ENCODE measurements at regions not wholly inside any gene's neighbourhood (a gene's known extent, or its start where the extent isn't known, plus 50 kb on each side); places are given as distances from the start of the nearest gene placed in this dataset.

DNA sequence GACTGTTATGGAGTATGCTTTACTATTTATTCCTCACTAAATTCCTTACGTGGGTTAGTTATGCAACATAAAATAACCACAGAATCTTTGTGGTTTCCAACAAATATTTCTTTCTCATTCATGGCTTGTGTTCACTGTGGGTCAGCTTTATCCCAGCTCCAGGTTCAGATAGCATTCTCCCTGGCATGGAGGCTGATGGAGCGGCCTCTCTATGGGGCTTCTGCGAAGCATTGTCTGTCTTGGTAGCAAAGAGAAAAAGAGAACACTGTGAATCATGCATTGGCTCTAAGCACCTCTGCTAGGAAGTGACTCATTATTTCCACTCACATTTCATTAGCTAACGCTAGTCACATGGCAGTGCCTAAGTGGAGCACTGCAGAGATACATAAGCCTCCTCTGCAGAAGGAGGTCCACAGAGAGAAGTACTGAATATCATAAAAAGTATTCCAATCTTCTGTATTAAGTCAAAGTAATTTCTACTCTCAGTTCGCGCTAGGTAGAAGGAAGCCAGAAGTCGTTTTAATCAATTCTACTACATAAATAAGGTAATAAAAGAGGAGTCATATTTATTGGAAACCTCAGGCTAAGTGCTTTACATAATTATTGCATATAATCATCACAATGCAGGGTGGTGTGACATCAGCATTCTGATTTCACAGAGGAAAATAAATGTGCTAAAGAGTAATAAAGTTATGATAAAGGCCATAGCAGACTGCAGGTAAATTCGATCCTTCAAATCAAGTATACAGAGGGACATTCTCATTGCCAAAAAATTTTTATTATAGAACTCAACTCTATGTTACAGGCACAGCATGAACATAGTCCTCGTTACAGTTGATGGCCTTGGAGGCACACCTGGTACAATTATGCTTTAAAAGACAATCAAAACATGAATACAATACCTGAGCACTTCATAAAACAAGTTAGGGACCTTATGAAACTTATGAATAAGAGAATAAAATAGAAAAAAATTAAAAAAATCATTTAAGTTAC lies 531.1 kb downstream of the CETN3 start:
- BruUV-seq (replicated peaks), result no TSS peak
- intact Hi-C loops (cut with micrococcal nuclease), result no loop called here
- CTCF ChIA-PET, result no interaction called here

More for the DNA sequence above, 531.1 kb downstream of the CETN3 start:
- H3K79me1 ChIP-seq (ENCODE audit: low read depth in 1 of 2, low read length in 2 of 2), result no peaks in the 10 kb centered on the region
- DNase-seq (peak; percentile 54), ATAC-seq (ENCODE audit: low read depth) (no peak)
- in situ Hi-C loops (cut with MboI; ENCODE audit: low sequenced_read_pairs), result no loop called here
- no peak overlapping the region for H2AK9ac ChIP-seq (replicated peaks; ENCODE audit: low read depth, low read length, poor library complexity)
- H3K4ac ChIP-seq (ENCODE audit: low read depth, low read length), result no peak overlapping the region
- POLR2A ChIA-PET (ENCODE audit: unreplicated experiment), result no interaction called here
- H3K4me2 ChIP-seq (ENCODE audit: low read depth, low read length), result no peak overlapping the region
- H3K36me3 ChIP-seq (ENCODE audit: control insufficient read depth, insufficient read depth, low read length), result no peaks in the 10 kb centered on the region
- H3K4me3 ChIP-seq (ENCODE audit: insufficient read depth, low read depth, low read length), result no peak overlapping the region
- no peak overlapping the region for H4K5ac ChIP-seq (ENCODE audit: low read depth, low read length)
- H2BK5ac ChIP-seq (ENCODE audit: low read depth, low read length, poor library complexity, severe bottlenecking), result no peak overlapping the region
- no peak overlapping the region for H2BK20ac ChIP-seq (ENCODE audit: low read depth, low read length)
- no peaks in the 10 kb centered on the region for H3K4me1 ChIP-seq (ENCODE audit: control insufficient read depth, insufficient read depth, low read length)
- no CpG with 5 or more reads among the region's 9 CpGs for WGBS, 2 experiments (ENCODE audit: extremely low coverage in 2 of 2, insufficient read length in 1 of 2)
- no peak overlapping the region for H3K27ac ChIP-seq (ENCODE audit: insufficient read depth, low read length)
- H3K14ac ChIP-seq (replicated peaks; ENCODE audit: low read depth, low read length), result no peak overlapping the region
- no peak overlapping the region for H3K9ac ChIP-seq (ENCODE audit: low read depth, low read length)
- H3K9me3 ChIP-seq (ENCODE audit: control insufficient read depth, insufficient read depth, low read length), result peaks cover 2% of the 10 kb centered on the region; the same call in 1 of the 2 replicates
- H2AFZ ChIP-seq (replicated peaks; ENCODE audit: low read length, poor library complexity), result no peak overlapping the region
- dilution Hi-C loops (cut with HindIII; ENCODE audit: low sequenced_read_pairs, unreplicated experiment), result no loop called here
- no peak overlapping the region for H2AK5ac ChIP-seq (ENCODE audit: low read depth, low read length)
- H4K20me1 ChIP-seq (ENCODE audit: insufficient read depth, low read length), result no peaks in the 10 kb centered on the region
- no peak for TF ChIP-seq RAD21 (IDR thresholded peaks at IDR 0.05; ENCODE audit: low read length)
- TF ChIP-seq, protein P1, sequence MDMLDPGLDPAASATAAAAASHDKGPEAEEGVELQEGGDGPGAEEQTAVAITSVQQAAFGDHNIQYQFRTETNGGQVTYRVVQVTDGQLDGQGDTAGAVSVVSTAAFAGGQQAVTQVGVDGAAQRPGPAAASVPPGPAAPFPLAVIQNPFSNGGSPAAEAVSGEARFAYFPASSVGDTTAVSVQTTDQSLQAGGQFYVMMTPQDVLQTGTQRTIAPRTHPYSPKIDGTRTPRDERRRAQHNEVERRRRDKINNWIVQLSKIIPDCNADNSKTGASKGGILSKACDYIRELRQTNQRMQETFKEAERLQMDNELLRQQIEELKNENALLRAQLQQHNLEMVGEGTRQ (IDR thresholded peaks at IDR 0.05; ENCODE audit: low read depth, low read length), result peak; percentile 53; the same call in 1 of the 2 replicates
- TF ChIP-seq NFE2L2 (IDR thresholded peaks at IDR 0.05; ENCODE audit: low read depth, low read length), result no peak
- no peaks in the 10 kb centered on the region for H3K9me1 ChIP-seq (ENCODE audit: insufficient read depth, low read length)
- no peak overlapping the region for H3K23ac ChIP-seq (ENCODE audit: low read depth, low read length)
- H4K91ac ChIP-seq (ENCODE audit: insufficient read depth, low read depth, low read length), result no peak overlapping the region
- no peaks in the 10 kb centered on the region for H3K27me3 ChIP-seq (ENCODE audit: control insufficient read depth, insufficient read depth, low read length)
- H3K56ac ChIP-seq (ENCODE audit: extremely low read depth, insufficient read depth, low read length), result no peak overlapping the region
- H3K18ac ChIP-seq (ENCODE audit: low read depth, low read length), result no peak overlapping the region
- H2BK15ac ChIP-seq (ENCODE audit: low read depth, low read length), result no peak overlapping the region
- no peak overlapping the region for H4K8ac ChIP-seq (ENCODE audit: low read depth in 2 of 2, low read length in 2 of 2)
- no peak overlapping the region for H2BK120ac ChIP-seq (ENCODE audit: low read depth, low read length)
